D341Med (cell line): ENCODE measurements at regions not wholly inside any gene's neighbourhood (a gene's known extent, or its start where the extent isn't known, plus 50 kb on each side); places are given as distances from the start of the nearest gene placed in this dataset.

Experiments used
- DNase-seq: peaks from one replicate; pipeline ENCODE4 v3.0.0; 2012; ENCODE audit warnings: low spot score

DNA sequence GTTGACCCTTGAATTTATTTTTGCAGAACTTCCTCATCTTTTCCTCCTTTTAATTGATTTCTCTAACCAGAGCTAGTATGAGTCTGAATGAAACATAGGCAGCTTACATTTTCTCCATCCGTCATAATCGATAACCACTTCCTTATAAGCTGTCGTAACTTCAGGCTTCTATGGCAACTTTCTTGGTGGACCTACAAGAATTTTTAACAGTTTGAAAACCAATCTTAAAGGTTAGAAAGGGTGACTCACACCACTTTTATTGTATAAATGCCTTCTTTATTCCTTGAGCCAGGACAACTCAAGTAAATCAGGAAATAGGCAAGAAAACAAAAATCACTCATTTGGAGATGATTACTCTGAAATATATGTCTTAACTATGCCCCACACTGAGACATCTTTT lies 105.7 kb upstream of the KL start:
- DNase-seq, result no peak

DNA sequence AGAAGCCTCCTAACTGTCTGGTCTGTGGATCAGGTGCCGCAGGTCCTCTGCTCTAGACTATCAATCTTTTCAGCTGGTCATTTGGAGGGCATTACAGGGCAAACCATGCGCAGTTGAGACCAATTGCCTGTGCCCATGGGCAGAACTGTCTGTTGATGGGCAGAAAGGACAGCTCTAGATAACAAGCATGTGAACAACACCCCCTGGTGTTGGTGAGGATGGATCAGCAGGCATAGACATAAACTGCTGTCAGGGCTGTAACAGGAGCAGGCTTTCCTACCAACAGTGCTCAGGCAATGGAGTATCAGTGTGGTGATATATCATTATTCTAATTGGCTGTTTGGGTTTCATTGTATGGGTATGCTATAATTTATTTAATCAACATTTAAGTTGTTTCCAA lies 104.7 kb upstream of the KL start:
- peak; percentile 75 for DNase-seq

DNA sequence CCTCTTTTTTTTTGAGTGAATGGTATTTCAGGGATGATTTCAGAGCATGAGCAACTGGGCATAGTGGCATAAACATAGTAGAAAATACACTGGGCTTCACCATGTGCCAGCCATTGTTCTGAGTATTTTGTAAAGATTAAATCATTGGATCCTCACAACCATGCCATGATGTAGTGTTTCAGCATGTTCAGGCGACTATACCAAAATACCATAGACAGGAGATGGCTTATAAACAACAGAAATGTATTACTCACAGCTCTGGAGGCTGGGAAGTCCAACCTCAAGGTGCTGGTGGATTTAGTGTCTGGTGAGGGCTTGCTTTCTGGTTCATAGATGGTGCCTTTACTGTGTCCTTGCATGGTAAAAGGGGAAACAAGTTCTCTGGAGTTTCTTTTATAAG lies 101.5 kb upstream of the KL start:
- DNase-seq, result no peak

DNA sequence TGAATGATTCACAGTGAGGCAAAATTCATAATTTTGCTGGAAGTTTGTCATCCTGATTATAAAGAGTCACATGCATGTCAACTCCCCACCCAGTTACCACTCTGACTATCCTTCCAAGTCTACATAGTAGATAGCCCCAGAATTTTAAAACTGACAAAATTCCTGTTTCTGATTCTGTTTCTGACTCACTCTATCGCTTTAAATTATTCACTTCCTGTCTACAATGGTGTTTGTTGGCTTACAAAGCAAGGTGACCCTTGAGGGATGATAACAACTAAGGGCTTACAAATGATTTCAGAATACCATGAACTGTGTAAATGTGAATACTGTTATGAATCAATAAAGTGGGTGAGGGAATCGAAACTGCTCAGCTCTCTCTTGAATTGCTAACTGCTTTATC lies 98.7 kb upstream of the KL start:
- DNase-seq, result no peak

DNA sequence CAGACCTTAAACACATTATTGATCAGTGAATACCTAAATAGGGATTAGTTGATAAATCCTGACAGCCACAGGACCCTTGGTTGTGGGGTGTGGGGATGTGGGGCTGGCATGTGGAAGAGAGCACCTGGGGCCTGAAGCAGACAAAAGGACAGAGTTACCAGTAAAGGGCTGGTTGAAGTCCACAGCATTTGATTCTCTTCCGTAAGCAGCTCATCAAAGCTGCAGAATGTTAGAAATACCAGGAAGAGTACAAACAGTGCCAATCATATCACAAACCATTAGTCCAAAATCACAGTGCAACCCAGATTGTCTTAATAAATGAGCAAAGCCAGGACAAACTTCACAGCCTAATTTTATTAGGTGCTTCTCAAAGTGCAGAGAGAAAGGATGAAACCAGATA lies 92.5 kb upstream of the KL start:
- DNase-seq, result no peak

DNA sequence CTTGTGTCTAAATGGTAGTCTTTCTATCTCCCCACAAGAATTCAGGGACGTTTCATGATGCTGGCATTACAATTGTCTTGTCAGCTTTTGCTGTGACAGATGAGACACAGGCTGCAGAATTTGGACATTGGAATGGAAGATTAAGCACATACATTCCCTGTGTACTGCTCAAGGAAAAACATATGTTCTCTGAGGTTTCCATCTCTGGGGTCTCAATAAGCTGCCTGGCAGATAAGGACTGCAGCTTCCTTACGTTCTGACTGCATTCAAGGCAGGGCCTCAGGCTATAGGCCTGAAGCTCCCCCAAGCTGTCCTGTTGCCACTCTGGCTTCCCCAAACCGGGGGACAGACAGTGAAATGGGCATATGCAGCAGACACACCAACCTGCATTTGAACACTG lies 91.3 kb upstream of the KL start:
- DNase-seq, result no peak

DNA sequence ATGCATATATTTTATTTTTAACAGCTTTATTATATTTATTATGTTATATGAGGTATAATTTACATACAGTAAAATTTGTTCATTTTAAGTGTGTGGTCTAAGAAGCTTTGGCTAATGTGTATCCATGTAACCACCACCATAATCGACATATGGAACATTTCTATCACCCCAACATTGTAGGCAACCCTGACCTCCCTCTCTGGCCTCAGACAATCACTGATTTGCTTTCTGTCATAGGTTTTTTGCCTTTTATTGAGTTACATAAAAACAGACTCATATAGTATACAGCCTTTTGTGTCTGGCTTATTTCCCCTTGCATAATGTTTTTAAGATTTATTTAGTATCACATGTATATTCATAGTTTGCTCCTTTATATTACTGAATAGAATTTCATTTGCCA lies 90.7 kb upstream of the KL start:
- DNase-seq, result no peak

DNA sequence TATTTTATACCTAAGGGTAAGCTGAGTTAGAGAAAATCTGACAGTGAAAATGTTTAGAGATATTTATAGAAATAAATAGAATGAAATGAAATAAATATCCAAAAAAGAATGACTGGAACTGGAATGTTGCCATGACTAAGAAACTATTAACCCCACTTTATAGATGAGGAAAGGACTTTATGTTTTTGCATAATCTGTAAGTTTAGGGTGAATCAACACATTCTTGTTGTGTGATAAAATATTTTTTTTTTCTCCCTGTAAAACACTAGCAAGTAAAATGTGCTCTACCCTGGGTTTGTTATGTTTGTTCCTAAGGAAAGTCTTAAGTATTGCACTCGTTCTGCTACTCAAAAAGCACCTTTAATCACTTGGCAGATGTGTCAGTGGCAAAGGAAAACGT lies 83.8 kb upstream of the KL start:
- no peak for DNase-seq

DNA sequence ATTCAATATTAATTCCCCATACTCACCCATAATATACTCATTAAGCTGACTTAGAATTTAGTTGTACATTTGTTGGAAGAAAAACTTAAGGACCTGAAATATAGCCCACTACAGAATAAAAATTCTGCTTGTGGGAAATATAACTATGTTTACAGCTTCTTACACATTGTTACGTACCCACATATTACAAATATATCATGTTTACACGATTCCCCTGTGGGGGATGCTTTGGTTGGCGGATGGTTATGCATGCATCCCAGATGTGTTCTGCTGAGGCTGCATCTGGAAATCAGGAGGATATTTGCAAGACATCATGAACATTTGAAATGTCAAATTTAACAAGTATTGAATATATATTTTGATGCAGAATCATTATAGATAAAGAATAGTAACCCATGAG lies 79.5 kb upstream of the KL start:
- DNase-seq, result no peak

DNA sequence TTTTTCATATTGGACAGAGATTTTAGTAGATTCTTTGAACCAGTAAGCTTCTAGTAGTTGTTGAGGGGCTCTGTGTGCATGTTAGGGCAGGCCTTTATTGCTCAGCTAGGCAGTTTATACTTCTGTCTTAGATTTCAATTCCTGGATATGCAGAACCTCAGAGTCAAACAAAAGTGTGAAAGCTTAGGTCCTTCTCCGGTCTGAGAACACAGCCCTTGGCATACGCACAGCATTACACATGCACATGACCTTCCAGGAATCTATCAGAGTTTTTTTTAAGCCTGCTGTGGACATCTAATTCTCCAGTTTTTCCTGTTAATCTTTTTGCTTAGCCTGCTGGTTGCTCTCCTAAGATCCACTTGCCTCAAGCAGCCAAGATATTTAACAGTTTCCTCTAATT lies 77.9 kb upstream of the KL start:
- no peak for DNase-seq

DNA sequence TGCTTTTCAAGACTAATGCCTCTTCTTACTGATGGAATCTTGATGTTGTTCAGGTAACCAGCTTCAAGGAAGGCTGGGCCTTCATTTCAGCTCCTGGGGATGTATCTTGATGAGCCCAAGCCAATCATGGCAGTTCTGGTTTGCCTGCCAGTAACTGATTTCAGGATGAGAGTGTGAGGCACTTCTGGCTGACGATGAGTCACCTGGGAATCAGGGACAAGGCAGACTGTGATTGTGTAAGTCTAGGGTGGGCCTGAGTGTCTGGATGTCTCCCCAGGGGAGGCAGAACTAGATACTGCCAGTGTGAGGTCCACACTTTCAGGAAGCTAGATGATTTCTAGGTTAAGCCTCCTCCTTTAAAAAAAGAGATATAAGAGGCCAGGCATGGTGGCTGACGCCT lies 77.3 kb upstream of the KL start:
- no peak for DNase-seq

DNA sequence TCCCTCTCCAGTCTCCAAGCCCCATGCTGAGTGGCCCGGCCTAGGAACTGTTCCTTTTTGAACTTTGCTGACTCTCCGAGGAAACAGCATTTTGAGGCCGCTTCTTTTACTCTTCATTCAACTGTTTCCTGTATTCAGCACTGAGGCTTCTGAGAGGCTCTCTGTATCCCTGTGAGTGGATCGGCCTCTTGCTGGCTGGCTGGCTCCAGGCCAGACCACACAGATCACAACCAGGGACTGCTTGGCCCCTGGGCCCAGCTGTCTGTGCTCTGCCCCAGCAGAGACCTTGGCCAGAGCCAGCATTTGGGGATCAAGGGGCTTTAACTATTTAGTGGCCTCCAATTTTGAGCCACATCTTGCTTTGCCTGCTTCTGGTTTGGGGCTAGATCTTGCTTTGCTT lies 75.6 kb upstream of the KL start:
- no peak for DNase-seq

DNA sequence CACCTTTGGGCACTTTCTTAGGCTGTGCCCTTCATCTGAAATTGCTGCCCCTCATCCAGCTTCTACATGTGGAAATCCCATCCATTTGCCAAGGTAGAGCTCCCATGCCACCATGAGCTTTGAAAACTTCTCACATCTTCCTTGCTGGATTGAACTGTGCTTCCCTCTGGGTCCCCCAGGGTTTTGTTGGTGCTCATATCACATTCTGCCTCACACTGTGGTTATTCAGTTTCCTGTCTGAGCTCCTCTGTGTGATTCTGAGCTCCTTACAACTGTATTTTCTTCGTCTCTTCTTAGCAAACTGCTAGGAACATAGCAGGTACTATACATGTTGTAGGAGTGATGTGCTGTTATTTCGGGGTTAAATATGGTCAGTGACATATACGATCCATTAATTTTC lies 74.9 kb upstream of the KL start:
- no peak for DNase-seq

DNA sequence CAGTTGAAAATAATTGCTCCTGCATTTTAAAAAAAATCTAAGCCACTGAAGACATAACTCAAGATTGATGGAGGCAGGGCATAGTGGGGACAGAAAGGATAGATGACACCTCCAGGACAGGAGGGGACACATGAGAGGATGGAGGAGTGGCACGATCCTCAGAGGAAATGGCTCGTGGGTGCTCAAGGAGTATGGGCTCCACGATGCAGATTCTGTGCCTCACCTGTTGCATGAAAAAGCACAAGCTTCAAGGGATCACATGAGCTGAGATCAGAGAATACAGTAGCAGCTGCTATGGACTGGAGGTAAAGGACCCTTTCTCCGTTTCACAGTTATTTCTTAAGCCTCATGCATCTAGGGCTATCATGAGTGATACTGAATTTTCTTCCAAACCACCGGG lies 69.7 kb upstream of the KL start:
- DNase-seq, result no peak

DNA sequence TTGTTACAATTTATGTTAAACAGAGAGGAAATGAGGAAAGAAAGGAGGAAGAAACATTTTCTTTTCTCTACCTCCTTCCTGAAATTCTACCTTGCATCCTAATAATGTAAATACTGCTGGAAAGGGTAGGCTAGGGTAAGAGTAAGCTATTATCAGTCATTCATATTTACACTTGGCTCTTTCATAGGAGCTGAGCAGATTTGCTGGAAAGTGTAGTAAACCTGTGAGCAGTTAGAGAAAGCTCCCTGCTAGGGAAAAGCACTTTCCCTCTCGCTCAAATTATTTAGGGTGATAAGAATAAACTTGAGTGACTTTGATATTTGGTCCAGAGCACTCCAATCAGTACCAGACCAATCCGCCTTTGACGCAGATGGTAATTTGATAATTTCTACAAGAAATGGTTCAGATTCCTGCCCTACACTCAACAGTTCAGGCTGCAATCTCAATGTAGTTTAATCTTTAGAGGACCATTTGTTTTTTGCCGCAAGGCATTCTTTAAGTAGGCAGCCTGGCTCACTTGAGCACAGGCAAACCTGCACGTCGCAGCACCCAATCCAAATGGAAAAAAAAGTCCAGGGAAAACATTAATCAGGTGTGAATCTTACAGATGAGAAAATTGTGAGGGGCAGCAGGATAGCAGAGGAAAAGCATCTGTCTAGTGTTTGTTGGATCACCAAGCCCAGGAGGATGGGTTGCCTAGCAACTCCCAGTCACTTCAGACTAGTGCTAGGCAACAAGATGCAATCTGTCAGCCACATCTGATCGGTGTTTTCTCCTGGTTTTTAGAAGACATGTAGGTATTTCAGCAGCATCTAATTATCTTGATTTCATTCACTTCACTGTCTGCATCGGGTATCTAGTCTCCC lies 68.6 kb upstream of the KL start:
- no peak for DNase-seq

DNA sequence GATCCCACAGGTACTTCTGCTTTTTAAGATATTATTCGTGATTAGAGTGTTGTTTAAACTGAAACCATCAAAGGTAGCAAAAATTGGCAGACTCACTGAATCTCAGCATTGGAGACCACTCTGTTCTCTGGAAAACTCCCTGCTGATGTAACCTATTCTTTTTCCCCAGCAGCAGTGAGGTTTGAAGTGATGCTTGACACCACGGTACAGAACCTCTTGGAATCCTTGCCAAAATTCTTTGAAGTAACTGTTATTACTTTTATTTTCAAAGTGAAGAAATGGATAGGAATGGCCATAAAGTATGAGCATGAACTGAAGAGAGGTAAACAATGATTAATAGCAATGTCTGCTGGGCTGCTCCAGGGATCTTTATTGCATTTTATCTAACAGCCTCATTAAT lies 66.4 kb upstream of the KL start:
- no peak for DNase-seq

DNA sequence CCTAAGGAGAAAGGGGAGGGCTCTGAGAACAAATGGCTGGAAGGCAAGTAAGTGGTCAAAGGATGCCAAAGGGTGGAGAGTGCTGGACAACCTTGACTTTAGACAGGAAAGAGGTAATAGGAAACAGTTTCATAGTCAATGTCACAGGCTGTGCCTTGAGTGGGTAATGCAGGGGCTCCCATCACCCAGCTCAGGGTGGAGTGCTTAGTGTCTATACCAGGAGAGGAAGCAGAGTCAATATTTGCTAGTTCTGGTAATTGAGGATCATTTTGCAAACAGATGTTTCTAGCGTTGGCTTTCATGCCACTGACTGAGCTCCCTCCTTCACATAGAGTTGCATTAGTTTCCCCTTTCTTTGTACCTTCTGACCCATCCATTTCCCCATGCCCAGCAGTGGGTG lies 64.6 kb upstream of the KL start:
- no peak for DNase-seq

DNA sequence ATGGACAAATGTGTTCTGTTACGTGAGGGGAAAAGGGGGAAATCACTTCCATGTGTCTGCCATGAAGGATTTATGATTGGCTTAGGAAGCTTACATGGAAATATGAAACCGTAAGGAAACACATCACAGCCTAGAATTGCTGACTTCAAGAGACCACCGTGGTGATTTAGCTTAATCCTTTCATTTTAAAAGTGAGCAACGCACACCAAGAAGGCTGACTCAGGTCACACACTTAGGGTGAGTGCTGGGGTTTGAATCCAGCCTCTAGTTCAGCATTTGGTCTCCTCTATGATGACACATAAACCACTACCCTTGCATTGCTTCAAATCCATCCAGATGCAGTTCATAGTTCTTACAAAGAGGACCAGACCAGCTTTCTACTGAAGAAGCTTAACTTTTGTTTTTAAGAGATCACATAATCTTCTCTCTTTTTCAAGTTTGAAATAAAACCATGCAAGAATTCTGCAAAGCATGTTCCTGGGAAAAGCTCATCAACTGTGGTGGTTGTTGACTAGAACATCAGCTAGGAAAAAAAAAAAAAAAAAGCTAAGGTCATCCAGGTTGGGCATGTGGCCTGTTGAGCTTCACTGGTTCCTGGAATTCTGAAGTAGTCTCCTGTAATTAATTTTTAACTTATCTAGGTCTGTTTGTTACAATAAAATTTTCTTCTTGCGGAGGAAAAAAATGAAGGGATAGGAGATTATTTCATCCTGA lies 60.2 kb upstream of the KL start:
- DNase-seq, result no peak

DNA sequence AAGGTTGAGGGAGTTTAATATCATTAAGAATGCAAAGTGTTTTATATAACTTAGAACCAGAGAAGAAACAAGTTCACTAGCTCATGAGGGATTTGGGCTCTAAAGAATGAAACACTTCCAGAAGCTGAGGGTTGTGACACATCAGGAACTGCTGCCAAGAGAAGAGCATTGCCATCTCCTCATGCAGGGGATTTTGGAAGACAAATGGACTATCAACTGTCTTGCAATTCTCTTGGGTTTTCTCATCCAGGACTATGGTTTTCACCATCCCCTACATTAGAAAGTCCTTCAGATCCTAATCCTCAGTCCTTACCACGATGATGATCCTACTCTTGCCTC lies 59.7 kb upstream of the KL start:
- DNase-seq, result no peak

DNA sequence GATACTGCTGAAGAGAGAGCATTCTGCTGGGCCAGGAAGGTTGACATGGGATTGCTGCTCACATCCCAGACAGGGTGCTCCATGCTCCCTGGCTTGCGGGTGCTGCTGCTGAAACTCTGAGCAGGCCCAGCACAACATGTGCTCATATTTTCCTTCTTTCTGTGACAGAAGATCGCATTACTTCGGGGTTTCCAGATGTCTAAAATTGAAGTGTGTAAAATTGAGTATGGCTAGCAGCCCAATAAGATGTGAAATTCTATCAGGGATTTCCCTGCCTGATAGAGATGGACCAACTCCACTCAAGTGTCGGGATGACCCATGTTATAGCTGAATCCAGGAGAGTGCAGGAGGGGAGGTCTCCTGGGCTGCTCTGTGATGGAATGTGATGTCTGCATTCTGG lies 55.6 kb upstream of the KL start:
- DNase-seq, result no peak

DNA sequence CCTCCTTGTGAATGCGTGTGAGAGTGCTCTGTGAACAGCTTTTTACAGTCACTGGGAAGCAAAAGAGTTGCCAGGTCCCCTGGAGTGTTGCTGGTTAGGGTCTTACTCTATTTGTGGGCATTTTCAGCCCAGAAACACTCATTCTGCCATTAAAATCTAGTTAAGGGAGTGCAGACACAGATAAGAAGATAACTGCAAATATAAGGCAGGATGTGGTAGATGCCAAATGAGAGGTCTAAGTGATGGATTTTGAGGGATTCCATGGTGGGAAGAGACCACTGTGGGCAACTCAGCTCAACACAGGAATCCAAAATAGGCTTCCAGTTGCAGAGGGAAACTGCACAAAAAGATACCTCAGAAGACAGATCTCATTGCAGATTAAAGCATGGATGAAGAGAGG lies 54.5 kb upstream of the KL start:
- DNase-seq, result no peak

DNA sequence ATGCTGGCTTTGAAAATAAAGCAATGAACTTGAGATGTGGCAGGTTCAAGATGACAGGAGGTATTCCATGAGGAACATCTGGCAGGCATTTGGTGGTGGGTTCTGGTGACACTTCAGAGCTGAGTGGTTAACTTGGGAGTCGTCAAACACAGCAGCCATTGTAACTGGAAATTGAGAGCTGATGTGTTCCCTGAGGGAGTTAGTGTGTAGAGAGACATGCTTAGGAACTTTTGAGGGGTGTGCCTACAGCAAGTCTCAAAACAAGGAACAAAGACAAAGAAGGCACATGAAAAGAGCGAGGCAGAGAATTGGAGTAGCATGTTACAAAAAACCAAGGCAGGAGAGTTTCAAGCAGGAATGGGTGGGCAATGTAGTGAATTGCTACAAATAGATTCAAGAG lies 53.9 kb upstream of the KL start:
- DNase-seq, result no peak

DNA sequence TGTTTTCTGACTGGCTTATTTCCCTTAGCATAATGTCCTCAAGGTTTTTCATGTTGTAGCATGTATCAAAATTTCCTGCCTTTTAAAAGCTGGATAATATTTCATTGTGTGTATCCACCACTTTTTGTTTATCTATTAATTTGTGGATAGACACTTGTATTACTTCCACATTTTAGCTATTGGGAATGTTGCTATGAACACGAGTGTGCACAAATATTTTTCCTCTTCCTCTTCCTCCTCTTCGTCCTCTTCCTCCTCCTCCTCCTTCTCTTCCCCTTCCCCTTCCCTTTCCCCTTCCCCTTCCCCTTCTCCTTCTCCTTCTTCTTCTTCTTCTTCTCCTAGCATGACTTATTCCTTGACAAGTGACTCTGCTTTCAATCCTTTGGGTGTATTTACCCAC lies 51.2 kb upstream of the KL start:
- no peak for DNase-seq
